ENCODE measurements at regions not wholly inside any gene's neighbourhood (a gene's known extent, or its start where the extent isn't known, plus 50 kb on each side); places are given as distances from the start of the nearest gene placed in this dataset.
"Not testable (repeated sequence)": the region's sequence is repeated elsewhere in the genome, so short reads cannot be mapped to it uniquely, and the experiment has no call there.

DNA sequence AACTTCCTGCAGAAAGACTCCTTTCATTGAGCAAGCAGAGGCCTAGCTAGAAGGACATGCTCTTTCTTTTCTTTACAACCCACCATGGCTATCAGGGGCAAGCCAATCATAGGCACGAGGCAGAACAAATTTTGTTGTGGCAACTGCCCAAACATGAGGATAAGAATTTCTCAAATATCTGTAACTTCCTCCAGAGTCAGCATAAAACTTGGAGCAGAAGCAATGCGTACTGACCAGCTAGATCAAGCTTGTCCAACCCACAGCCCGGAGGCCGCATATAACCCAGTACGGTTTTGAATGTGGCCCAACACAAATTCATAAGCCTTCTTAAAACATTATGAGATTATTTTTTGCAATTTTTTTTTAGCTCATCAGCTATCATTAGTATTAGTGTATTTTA lies 87.0 kb upstream of the SOX21 start:
- no peak for DNase-seq
- no peak overlapping the region for H3K27ac ChIP-seq
- intact Hi-C loops (cut with DNase I) = no loop called here

DNA sequence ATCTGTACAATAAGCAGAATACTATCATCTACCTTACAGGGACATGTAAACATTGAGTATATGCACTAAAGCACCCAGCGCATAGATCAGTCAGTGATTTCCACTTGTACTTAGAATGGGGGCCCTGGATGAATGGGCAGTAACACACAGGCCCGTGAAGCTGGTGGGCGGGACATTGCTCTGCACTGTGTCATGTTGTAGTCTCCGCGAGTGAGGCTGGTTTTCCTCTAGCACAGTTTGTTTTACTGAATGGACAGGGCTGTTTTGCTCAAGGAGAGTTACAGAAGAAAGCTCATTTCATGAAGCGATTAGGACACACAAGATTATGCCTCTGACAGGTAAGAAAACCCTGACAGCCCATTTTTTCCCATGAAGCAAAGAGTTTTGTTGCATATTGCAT lies 86.4 kb upstream of the SOX21 start:
- DNase-seq = no peak
- Histone ChIP-seq H3K36me3 (replicated peaks in 1 of 2; ENCODE audit: insufficient read depth in 1 of 2, low read depth in 2 of 2) (no peaks in the 10 kb centered on the region), H3K27ac (no peak overlapping the region), H3K4me3 (no peak overlapping the region), H3K9me3 (no peaks in the 10 kb centered on the region), H3K27me3 (no peaks in the 10 kb centered on the region), H3K4me1 (no peaks in the 10 kb centered on the region)
- TF ChIP-seq, protein P1, sequence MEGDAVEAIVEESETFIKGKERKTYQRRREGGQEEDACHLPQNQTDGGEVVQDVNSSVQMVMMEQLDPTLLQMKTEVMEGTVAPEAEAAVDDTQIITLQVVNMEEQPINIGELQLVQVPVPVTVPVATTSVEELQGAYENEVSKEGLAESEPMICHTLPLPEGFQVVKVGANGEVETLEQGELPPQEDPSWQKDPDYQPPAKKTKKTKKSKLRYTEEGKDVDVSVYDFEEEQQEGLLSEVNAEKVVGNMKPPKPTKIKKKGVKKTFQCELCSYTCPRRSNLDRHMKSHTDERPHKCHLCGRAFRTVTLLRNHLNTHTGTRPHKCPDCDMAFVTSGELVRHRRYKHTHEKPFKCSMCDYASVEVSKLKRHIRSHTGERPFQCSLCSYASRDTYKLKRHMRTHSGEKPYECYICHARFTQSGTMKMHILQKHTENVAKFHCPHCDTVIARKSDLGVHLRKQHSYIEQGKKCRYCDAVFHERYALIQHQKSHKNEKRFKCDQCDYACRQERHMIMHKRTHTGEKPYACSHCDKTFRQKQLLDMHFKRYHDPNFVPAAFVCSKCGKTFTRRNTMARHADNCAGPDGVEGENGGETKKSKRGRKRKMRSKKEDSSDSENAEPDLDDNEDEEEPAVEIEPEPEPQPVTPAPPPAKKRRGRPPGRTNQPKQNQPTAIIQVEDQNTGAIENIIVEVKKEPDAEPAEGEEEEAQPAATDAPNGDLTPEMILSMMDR (IDR thresholded peaks at IDR 0.05) = no peak
- no peak for TF ChIP-seq POLR2A (IDR thresholded peaks at IDR 0.05)
- ATAC-seq = no peak
- intact Hi-C loops (cut with DNase I) = no loop called here
- 71 to 79% methylated on average over 6 of the region's 6 CpGs for WGBS, 2 donors

More for the DNA sequence above, 87.0 kb upstream of the SOX21 start:
- TF ChIP-seq, protein P1 (IDR thresholded peaks at IDR 0.05) = no peak
- no peak for TF ChIP-seq POLR2A (IDR thresholded peaks at IDR 0.05)
- no peaks in the 10 kb centered on the region for H3K36me3 ChIP-seq (replicated peaks in 1 of 2; ENCODE audit: insufficient read depth in 1 of 2, low read depth in 2 of 2)
- H3K9me3 ChIP-seq = no peaks in the 10 kb centered on the region
- 78 to 81% methylated on average over 5 of the region's 5 CpGs for WGBS, 2 donors
- no peaks in the 10 kb centered on the region for H3K27me3 ChIP-seq
- no peaks in the 10 kb centered on the region for H3K4me1 ChIP-seq
- ATAC-seq = no peak
- H3K4me3 ChIP-seq = no peak overlapping the region

GRCh38 chr13:94795292-94795691 lies 82.9 kb upstream of the SOX21 start:
- WGBS, 2 donors = 64 to 70% methylated on average over 7 of the region's 7 CpGs
- no peak for ATAC-seq

DNA sequence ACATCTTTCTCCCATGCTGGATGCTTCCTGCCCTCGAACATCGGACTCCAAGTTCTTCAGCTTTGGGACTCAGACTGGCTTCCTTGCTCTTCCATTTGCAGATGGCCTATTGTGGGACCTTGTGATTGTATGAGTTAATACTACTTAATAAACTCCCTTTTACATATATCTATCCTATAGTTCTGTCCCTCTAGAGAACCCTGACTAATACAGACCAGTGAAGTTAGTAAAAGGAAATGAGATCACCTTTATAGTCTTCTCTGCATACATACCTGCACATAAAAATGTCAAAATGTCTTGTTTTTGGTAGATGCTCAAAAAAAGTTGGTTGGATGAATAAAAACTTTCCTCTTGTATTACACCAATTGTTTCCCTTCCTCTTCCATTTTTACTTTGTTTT lies 73.9 kb upstream of the SOX21 start:
- DNase-seq; H3K36me3 ChIP-seq (replicated peaks in 1 of 2; ENCODE audit: insufficient read depth in 1 of 2, low read depth in 2 of 2); H3K27me3 ChIP-seq; H3K4me3 ChIP-seq; intact Hi-C loops (cut with DNase I); ATAC-seq; H3K27ac ChIP-seq; H3K4me1 ChIP-seq: not testable (repeated sequence)
- H3K9me3 ChIP-seq = peaks cover 0 to 11% (median 0%) of the 10 kb centered on the region in 3 donors
- 62 to 87% methylated on average over 2 of the region's 2 CpGs for WGBS, 2 donors

More at GRCh38 chr13:94795292-94795691, 82.9 kb upstream of the SOX21 start:
- intact Hi-C loops (cut with DNase I) = no loop called here
- Histone ChIP-seq H3K27ac (no peak overlapping the region), H3K4me3 (no peak overlapping the region), H3K9me3 (no peaks in the 10 kb centered on the region), H3K27me3 (no peaks in the 10 kb centered on the region), H3K4me1 (no peaks in the 10 kb centered on the region), H3K36me3 (replicated peaks in 1 of 2; ENCODE audit: insufficient read depth in 1 of 2, low read depth in 2 of 2) (no peaks in the 10 kb centered on the region)
- no peak for TF ChIP-seq POLR2A (IDR thresholded peaks at IDR 0.05)
- TF ChIP-seq, protein P1 (IDR thresholded peaks at IDR 0.05) = no peak
- no peak for DNase-seq

DNA sequence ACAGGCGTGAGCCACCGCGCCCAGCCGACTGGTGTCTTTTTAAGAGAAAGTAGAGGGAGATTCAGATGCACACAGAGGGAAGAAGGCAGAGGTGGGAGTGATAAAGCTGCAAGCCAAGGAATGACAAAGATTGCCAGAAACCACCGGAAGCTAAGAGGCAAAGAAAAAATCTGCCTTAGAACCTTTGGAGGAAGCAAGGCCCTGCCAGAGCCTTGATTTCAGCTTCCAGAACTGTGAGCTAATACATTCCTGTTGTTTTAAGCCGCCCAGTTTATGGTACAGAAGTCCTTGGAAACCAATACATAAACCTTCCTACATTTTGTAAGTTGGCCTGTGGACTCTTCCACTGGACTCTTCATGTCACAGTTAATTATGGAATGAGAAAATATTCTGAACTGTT lies 71.7 kb upstream of the SOX21 start:
- no peaks in the 10 kb centered on the region for H3K4me1 ChIP-seq
- peaks cover 0 to 11% (median 0%) of the 10 kb centered on the region in 3 donors for H3K9me3 ChIP-seq
- no peak overlapping the region for H3K4me3 ChIP-seq
- intact Hi-C loops (cut with DNase I) = no loop called here
- no peak overlapping the region for H3K27ac ChIP-seq
- DNase-seq = no peak
- ATAC-seq = no peak
- H3K36me3 ChIP-seq (replicated peaks in 1 of 2; ENCODE audit: insufficient read depth in 1 of 2, low read depth in 2 of 2) = no peaks in the 10 kb centered on the region
- WGBS, 2 donors = 85 to 90% methylated on average over 6 of the region's 6 CpGs
- no peaks in the 10 kb centered on the region for H3K27me3 ChIP-seq
- no peak for TF ChIP-seq POLR2A (IDR thresholded peaks at IDR 0.05)
- TF ChIP-seq, protein P1 (IDR thresholded peaks at IDR 0.05) = no peak
